A549 (cell line): ENCODE measurements at regions not wholly inside any gene's neighbourhood (a gene's known extent, or its start where the extent isn't known, plus 50 kb on each side); places are given as distances from the start of the nearest gene placed in this dataset.

ENCODE experiments used
- CEBPB ChIP-seq, 2 experiments: fragments of >200 bp in 1 of 2; sonication (Bioruptor Twin) in 1 of 2; formaldehyde crosslinking in 1 of 2; IDR thresholded peaks; 2 replicates each; pipeline ENCODE4 v1.6.1; 2012 to 2016
- CHD2 ChIP-seq: fragments of 150-350 bp; IDR thresholded peaks from 2 replicates; pipeline ENCODE4 v1.6.1; 2014; ENCODE audit warnings: low read length; ENCODE audit not compliant: partially characterized antibody
- HEYL ChIP-seq: fragments of 250-450 bp; sonication (Bioruptor Pico); IDR thresholded peaks from 2 replicates; pipeline ENCODE4 v1.8.0; 2021; ENCODE audit warnings: mild to moderate bottlenecking, moderate library complexity
- POLR2A ChIP-seq: IDR thresholded peaks from 2 replicates; pipeline ENCODE4 v1.6.1; 2012; ENCODE audit warnings: mild to moderate bottlenecking, low read length
- RAD21 ChIP-seq, 2 experiments: fragments of >200 bp in 1 of 2; sonication (Bioruptor Twin) in 1 of 2; formaldehyde crosslinking in 1 of 2; IDR thresholded peaks in 1 of 2; conservative IDR thresholded peaks in 1 of 2; 2 replicates in 1 of 2; 3 replicates in 1 of 2; pipeline ENCODE4 v1.6.1; 2012 to 2018; ENCODE audit warnings: inconsistent platforms in 1 of 2
- RFX5 ChIP-seq: fragments of 450-650 bp; IDR thresholded peaks from 2 replicates; pipeline ENCODE4 v1.7.1; 2014; ENCODE audit warnings: antibody characterized with exemption, mild to moderate bottlenecking, moderate library complexity
- RNF2 ChIP-seq: fragments of 200-600 bp; sonication (generic); IDR thresholded peaks from 2 replicates; pipeline ENCODE4 v1.6.1; 2016; ENCODE audit warnings: low read depth, mild to moderate bottlenecking, antibody characterized with exemption, moderate library complexity, borderline replicate concordance
- TF ChIP-seq, protein P1 (sequence below): fragments of >200 bp; sonication (Bioruptor Twin); formaldehyde crosslinking; IDR thresholded peaks from 3 replicates; pipeline ENCODE4 v1.5.1; 2016
- TF ChIP-seq, protein P2 (sequence below): fragments of 250-450 bp; sonication (Bioruptor Pico); IDR thresholded peaks from 2 replicates; pipeline ENCODE4 v1.5.0; 2021; ENCODE audit warnings: mild to moderate bottlenecking, moderate library complexity, borderline replicate concordance

GRCh38 chr10:76778914-76779795 lies 858.5 kb downstream of the KCNMA1 start:
- TF ChIP-seq, protein P1, sequence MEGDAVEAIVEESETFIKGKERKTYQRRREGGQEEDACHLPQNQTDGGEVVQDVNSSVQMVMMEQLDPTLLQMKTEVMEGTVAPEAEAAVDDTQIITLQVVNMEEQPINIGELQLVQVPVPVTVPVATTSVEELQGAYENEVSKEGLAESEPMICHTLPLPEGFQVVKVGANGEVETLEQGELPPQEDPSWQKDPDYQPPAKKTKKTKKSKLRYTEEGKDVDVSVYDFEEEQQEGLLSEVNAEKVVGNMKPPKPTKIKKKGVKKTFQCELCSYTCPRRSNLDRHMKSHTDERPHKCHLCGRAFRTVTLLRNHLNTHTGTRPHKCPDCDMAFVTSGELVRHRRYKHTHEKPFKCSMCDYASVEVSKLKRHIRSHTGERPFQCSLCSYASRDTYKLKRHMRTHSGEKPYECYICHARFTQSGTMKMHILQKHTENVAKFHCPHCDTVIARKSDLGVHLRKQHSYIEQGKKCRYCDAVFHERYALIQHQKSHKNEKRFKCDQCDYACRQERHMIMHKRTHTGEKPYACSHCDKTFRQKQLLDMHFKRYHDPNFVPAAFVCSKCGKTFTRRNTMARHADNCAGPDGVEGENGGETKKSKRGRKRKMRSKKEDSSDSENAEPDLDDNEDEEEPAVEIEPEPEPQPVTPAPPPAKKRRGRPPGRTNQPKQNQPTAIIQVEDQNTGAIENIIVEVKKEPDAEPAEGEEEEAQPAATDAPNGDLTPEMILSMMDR = no peak
- TF ChIP-seq RFX5 (no peak), POLR2A (no peak), HEYL (CRISPR knock-in tag) (no peak), RNF2 (no peak), RAD21 (conservative IDR thresholded peaks at IDR 0.05 in 1 of 2, IDR thresholded peaks at IDR 0.05 in 1 of 2) (no peak), CEBPB (IDR thresholded peaks at IDR 0.05) (no peak), CHD2 (no peak)
- TF ChIP-seq, protein P2, sequence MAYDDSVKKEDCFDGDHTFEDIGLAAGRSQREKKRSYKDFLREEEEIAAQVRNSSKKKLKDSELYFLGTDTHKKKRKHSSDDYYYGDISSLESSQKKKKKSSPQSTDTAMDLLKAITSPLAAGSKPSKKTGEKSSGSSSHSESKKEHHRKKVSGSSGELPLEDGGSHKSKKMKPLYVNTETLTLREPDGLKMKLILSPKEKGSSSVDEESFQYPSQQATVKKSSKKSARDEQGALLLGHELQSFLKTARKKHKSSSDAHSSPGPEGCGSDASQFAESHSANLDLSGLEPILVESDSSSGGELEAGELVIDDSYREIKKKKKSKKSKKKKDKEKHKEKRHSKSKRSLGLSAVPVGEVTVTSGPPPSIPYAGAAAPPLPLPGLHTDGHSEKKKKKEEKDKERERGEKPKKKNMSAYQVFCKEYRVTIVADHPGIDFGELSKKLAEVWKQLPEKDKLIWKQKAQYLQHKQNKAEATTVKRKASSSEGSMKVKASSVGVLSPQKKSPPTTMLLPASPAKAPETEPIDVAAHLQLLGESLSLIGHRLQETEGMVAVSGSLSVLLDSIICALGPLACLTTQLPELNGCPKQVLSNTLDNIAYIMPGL = no peak
